Kidney (tissue), 13 donors: ENCODE measurements at regions not wholly inside any gene's neighbourhood (a gene's known extent, or its start where the extent isn't known, plus 50 kb on each side); places are given as distances from the start of the nearest gene placed in this dataset.
"Not testable (repeated sequence)": the region's sequence is repeated elsewhere in the genome, so short reads cannot be mapped to it uniquely, and the experiment has no call there.

Experiments
- DNase-seq, 5 donors: peaks; one replicate each; pipeline ENCODE4 v3.0.0-alpha.2; 2013 to 2020
- FAIRE-seq: peaks from 2 replicates; lab custom pipeline; 2012; peaks lifted over from hg19 to GRCh38; lab: Jason Lieb, UNC
- H3K27ac ChIP-seq, 2 donors: one replicate each; pipeline ENCODE4 v1.7.0; 2013; ENCODE audit warnings: low read depth in 2 of 2, low read length in 2 of 2, inconsistent platforms in 1 of 2
- H3K27me3 ChIP-seq: one replicate; pipeline ENCODE4 v1.7.1; 2013; ENCODE audit warnings: low read length, inconsistent platforms; ENCODE audit not compliant: control insufficient read depth, insufficient read depth
- H3K36me3 ChIP-seq, 3 donors: one replicate each; pipeline versions ENCODE4 v1.7.0 to v1.7.1; 2013; ENCODE audit warnings: low read length in 3 of 3, control low read depth in 1 of 3, inconsistent platforms in 1 of 3; ENCODE audit not compliant: insufficient read depth in 3 of 3, control insufficient read depth in 2 of 3
- H3K4me1 ChIP-seq, 3 donors: one replicate each; pipeline versions ENCODE4 v1.7.0 to v1.7.1; 2013; ENCODE audit warnings: low read length in 3 of 3, inconsistent platforms in 1 of 3, low read depth in 1 of 3; ENCODE audit not compliant: control insufficient read depth in 2 of 3, insufficient read depth in 2 of 3
- H3K4me3 ChIP-seq, 3 donors: one replicate each; pipeline versions ENCODE4 v1.7.0 to v1.8.1; 2013; ENCODE audit warnings: low read length in 3 of 3, control low read depth in 1 of 3, inconsistent platforms in 1 of 3
- H3K9ac ChIP-seq, 3 donors: one replicate each; pipeline versions ENCODE4 v1.7.0 to v1.7.1; 2013; ENCODE audit warnings: low read length in 3 of 3, control low read depth in 1 of 3, inconsistent platforms in 1 of 3
- H3K9me3 ChIP-seq, 3 donors: one replicate each; pipeline versions ENCODE4 v1.7.0 to v1.7.1; 2013; ENCODE audit warnings: low read length in 3 of 3, control low read depth in 1 of 3, inconsistent platforms in 1 of 3; ENCODE audit not compliant: control insufficient read depth in 2 of 3, insufficient read depth in 1 of 3
- intact Hi-C: fragments of 100-400 bp; cut with DNase I; formaldehyde crosslinking; loops from one replicate; pipeline ENCODE4 v1.11.1; 2022
- TF ChIP-seq, protein P1 (sequence below): IDR thresholded peaks from 3 replicates; pipeline ENCODE4 v1.5.1; 2012; ENCODE audit warnings: mild to moderate bottlenecking, moderate library complexity, borderline replicate concordance; ENCODE audit not compliant: insufficient read depth; ENCODE audit errors: extremely low read depth
- donor health status: control.
- donor health status: control.
- donor health status: control.
- donor health status: control.
- donor health status: control.
- donor health status: DM: yes; HTN: yes; CAD: no.
- donor health status: Normal renal cell carcinoma (clear cell type).

DNA sequence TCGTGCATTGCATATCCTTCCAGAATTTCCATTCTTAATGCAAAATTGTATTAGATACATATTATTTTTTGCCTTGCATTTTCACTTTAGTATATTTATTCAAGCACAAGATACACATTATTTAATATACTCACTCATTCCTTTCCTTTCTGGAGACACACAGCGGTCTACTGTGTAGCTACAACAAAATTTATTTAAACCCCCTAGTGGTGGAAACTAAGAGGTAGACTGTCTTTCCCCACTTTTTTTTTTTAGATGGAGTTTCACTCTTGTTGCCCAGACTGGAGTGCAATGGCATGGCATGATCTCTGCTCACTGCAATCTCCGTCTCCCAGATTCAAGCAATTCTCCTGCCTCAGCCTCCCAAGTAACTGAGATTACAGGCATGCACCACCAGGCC, 2040.3 kb upstream of the PCDH20 start:
- no peaks in the 10 kb centered on the region for H3K9me3 ChIP-seq
- FAIRE-seq = no peak
- TF ChIP-seq, protein P1, sequence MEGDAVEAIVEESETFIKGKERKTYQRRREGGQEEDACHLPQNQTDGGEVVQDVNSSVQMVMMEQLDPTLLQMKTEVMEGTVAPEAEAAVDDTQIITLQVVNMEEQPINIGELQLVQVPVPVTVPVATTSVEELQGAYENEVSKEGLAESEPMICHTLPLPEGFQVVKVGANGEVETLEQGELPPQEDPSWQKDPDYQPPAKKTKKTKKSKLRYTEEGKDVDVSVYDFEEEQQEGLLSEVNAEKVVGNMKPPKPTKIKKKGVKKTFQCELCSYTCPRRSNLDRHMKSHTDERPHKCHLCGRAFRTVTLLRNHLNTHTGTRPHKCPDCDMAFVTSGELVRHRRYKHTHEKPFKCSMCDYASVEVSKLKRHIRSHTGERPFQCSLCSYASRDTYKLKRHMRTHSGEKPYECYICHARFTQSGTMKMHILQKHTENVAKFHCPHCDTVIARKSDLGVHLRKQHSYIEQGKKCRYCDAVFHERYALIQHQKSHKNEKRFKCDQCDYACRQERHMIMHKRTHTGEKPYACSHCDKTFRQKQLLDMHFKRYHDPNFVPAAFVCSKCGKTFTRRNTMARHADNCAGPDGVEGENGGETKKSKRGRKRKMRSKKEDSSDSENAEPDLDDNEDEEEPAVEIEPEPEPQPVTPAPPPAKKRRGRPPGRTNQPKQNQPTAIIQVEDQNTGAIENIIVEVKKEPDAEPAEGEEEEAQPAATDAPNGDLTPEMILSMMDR = no peak
- no peak overlapping the region for H3K9ac ChIP-seq
- DNase-seq = no peak
- H3K36me3 ChIP-seq = no peaks in the 10 kb centered on the region
- no peak overlapping the region for H3K4me3 ChIP-seq
- H3K4me1 ChIP-seq = no peaks in the 10 kb centered on the region
- no peaks in the 10 kb centered on the region for H3K27me3 ChIP-seq
- intact Hi-C loops = no loop called here
- H3K27ac ChIP-seq = no peak overlapping the region

DNA sequence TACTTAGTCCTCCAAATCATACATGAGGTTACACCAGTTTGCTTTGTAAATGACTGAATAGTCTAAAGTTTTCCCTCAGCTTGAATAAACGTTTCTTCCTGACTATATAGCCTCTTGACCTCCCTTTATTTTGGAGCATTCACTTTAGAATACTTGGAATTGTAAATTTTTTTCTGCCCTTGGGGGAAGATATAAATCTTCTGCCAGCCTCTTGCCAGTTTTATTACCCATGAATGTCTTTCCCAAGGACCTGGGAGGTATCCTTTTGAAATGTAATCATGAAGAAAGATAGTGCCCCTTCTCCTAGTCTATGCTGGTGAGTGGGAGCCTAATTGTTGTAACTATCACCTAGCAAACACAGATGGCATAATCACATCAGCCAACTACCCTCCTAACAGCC, 2033.9 kb upstream of the PCDH20 start:
- no peak for FAIRE-seq
- intact Hi-C loops = no loop called here
- no peaks in the 10 kb centered on the region for H3K4me1 ChIP-seq
- H3K36me3 ChIP-seq = no peaks in the 10 kb centered on the region
- H3K4me3 ChIP-seq = no peak overlapping the region
- peak in 3 of 5 donors; percentile 11 to 75 (median 65) for DNase-seq
- TF ChIP-seq, protein P1 = no peak
- no peaks in the 10 kb centered on the region for H3K9me3 ChIP-seq
- H3K27me3 ChIP-seq = no peaks in the 10 kb centered on the region
- no peak overlapping the region for H3K27ac ChIP-seq
- H3K9ac ChIP-seq = no peak overlapping the region

DNA sequence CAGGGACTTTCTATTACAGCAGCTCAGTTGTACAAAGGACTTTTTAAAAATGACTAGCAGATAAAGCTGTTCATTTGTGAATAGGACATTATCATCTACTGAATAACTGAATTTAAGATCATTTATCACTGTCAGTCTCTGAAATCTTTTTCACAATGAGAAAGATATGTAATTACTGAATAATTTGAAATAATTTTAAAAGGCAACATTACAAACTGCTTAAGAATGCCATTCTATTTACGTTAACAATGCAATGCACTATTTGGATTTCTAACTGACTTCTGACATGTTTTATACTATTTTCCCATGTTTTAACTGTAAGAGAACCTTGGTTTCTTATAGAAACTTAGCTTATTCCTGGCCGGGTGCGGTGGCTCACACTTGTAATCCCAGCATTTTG, 2033.0 kb upstream of the PCDH20 start:
- Histone ChIP-seq H3K27ac (no peak overlapping the region), H3K4me1 (no peaks in the 10 kb centered on the region), H3K9ac (no peak overlapping the region), H3K9me3 (no peaks in the 10 kb centered on the region), H3K4me3 (no peak overlapping the region), H3K36me3 (no peaks in the 10 kb centered on the region), H3K27me3 (no peaks in the 10 kb centered on the region)
- no peak for FAIRE-seq
- TF ChIP-seq, protein P1 = no peak
- no peak for DNase-seq
- intact Hi-C loops = no loop called here

DNA sequence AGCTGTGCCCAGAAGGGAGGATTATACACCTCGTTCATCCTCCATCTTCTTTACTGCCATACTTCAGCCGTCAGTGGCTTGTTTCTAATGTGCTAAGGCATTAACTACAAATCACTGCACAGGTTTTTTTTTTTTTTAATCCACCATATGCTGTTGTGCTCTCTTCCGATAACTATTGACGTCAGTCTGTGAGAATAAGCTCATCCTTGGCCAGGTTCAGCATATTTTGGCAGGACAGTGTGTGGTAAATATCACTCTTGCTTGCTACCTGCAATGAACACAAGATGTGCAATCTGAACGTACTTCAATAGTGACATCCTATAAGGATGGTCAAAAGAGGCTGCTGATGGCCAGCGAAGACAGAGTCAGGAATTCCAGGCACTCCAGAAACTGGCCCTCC, 2030.7 kb upstream of the PCDH20 start:
- FAIRE-seq = no peak
- H3K9ac ChIP-seq = no peak overlapping the region

DNA sequence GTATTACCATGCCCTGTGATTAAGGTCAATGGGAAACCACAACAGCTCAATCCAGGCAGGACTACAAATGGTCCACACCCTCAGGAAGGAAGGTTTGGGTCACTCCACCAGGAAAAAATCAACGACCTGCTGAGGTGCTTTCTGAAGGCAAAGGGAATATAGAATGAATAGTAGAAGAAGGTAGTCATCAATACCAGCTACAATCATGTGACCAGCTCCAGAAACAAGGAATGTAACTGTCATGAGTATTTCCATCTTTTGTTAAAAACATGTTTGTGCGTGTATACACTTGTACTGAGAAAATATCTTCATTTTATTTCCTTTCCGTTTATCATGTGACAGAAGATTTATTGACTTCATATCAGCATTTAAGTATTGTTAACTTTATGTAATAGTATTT, 2028.6 kb upstream of the PCDH20 start:
- H3K27ac ChIP-seq, H3K4me3 ChIP-seq, DNase-seq, intact Hi-C loops, H3K4me1 ChIP-seq, H3K9ac ChIP-seq, H3K27me3 ChIP-seq, H3K36me3 ChIP-seq, FAIRE-seq, H3K9me3 ChIP-seq: not testable (repeated sequence)

More for the DNA sequence above, 2030.7 kb upstream of the PCDH20 start:
- Histone ChIP-seq H3K4me3 (no peak overlapping the region), H3K27ac (no peak overlapping the region), H3K36me3 (no peaks in the 10 kb centered on the region), H3K9me3 (no peaks in the 10 kb centered on the region), H3K4me1 (no peaks in the 10 kb centered on the region), H3K27me3 (no peaks in the 10 kb centered on the region)
- no peak for DNase-seq
- intact Hi-C loops = no loop called here
- TF ChIP-seq, protein P1 = no peak
